ENCODE measurements at regions not wholly inside any gene's neighbourhood (a gene's known extent, or its start where the extent isn't known, plus 50 kb on each side); places are given as distances from the start of the nearest gene placed in this dataset.

DNA sequence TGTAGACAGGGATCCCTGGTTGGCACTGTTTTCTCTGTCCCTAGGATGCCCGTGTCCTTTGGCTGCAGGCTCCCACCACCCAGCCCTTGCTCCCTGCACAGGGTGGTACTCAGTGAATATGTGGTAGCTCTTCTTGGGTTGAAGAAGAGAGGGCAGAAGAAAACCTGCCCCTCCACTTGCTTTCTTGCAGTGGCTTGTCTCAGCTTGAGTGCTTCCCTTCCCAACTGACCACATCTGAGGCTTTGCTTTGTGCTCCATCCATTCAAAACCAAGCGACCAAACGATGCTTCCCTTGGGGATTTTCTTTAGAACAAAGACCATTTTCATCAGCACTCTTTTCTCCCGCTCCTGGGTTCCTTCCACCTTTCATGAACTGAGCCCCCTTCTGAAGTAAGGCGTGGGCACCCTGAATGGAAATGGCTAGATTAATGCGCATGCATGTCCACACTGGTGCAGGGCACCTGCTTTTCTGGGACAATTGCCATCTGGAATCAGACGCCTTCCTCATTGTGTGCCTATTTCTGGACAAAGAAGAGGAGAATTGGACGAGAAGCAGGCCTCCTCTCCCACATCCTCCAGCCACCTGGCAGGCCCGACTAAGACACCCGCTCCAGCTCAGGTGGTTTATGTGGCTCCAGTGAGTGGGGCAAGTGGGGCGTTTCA lies 59.1 kb downstream of the ARL4C start:
- TF ChIP-seq POLR2A (IDR thresholded peaks at IDR 0.05) (no peak), POLR2AphosphoS5 (IDR thresholded peaks at IDR 0.05) (peak; percentile 74)
- TF ChIP-seq, protein P1, sequence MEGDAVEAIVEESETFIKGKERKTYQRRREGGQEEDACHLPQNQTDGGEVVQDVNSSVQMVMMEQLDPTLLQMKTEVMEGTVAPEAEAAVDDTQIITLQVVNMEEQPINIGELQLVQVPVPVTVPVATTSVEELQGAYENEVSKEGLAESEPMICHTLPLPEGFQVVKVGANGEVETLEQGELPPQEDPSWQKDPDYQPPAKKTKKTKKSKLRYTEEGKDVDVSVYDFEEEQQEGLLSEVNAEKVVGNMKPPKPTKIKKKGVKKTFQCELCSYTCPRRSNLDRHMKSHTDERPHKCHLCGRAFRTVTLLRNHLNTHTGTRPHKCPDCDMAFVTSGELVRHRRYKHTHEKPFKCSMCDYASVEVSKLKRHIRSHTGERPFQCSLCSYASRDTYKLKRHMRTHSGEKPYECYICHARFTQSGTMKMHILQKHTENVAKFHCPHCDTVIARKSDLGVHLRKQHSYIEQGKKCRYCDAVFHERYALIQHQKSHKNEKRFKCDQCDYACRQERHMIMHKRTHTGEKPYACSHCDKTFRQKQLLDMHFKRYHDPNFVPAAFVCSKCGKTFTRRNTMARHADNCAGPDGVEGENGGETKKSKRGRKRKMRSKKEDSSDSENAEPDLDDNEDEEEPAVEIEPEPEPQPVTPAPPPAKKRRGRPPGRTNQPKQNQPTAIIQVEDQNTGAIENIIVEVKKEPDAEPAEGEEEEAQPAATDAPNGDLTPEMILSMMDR (IDR thresholded peaks at IDR 0.05): no peak

Data from prostate gland (tissue), 2 donors.